NCI-H146 (cell line): ENCODE measurements at regions not wholly inside any gene's neighbourhood (a gene's known extent, or its start where the extent isn't known, plus 50 kb on each side); places are given as distances from the start of the nearest gene placed in this dataset.
A peak's percentile ranks its signal among the peaks of the same experiment; 100 is the strongest.

Experiments
- DNase-seq: peaks from one replicate; lab custom pipeline; 2025; lab: John Stamatoyannopoulos, UW

GRCh38 chr1:201708691-201709090 lies 120.3 kb upstream of the IPO9 start:
- no peak for DNase-seq

- DNase-seq, result peak; percentile 37
Observed at GRCh38 chr1:201709564-201710295, 119.2 kb upstream of the IPO9 start.

DNA sequence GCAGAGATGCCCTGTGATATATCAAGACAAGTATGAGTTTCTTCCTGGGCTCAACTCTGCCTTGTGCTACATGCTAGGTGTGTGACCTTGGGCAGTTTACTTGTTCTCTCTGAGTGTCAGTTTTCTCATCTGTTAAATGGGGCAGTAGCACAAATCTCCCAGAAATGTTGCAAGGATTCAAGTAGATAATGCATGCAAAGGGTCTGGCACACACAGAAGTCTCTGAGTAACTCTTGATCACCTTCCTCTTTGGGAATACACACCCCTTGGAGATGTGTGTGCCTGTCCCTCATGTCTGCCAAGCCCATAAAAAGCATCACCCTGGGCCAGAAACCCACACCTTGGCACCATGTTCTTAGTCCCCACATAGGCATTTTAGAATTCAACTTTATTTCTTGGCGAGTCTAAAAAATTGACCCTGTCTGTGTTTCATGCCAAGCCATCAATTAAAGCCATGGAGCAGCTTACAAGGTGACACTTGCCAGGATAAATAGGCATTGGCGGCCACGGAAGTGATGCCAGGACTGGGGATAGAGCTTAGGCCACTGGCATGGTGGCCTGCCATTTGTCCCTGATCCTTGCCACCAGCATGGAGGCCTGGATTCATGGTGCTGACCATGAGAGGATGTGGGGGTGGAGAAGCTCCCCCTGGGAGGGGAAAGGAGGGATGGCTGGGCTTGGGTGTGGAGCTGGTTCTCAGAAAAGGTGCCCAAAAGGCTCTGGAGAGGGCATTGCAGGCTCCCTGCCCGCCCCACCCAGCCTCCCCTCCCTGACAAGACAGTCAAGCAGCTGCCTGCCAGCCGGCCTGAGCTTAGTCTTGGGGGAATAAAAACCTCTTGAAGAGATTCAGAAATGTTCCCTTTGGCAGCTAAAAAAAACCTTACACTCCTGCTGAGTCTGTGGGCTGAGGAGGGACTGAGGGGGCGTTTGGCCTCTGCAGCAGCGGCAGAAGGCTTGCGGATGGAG lies 118.0 kb upstream of the IPO9 start:
- no peak for DNase-seq

DNA sequence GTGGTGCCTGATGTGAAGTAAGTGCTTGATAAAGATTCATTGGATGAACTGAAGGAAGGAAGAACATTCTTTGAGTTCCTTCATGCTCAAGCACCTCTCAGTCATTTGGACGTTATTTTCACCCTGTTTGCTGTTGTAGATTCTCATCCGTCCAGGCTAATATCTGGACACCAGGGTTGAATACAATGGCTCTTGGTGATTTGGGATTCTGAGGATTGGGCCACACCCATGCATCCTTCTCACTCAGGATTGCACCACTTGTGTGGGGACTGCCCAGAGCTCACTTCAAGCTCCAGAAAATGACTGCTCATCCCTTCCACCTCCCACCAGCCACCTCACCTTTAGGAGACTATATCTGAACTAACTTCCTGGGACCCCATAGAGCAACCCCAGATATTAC lies 117.1 kb upstream of the IPO9 start:
- DNase-seq, result no peak

DNA sequence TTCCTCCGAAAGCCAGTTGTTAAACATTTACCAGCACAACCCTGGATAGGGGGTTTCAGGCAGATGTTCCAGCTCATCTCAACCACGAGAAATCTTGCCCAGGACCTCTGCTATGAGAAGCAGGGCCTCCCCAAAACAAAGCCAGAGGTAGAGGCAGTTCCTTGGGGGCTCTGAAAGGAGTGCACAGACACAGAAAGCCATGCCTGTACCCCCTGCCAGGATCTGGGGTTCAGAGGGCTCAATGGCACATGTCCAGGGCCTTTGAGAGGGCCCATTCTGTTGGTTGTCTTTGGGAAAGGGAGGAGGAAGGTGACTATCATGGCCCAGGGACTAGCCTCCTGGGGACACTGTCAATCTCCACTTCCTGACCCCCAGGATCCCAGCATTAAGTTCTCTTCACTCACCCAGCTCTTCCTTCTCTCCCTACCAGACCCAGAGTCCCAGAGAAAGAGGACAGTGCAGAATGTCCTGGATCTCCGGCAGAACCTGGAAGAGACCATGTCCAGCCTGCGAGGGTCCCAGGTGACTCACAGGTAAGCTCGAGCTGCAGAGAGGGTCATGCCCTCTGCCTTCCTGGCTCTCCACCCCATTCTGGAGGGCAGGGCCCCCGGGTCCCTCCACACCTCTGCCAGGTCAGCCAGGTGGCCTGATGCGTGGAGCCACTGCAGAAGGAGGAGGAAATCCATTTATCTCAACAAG lies 116.4 kb upstream of the IPO9 start:
- no peak for DNase-seq

DNA sequence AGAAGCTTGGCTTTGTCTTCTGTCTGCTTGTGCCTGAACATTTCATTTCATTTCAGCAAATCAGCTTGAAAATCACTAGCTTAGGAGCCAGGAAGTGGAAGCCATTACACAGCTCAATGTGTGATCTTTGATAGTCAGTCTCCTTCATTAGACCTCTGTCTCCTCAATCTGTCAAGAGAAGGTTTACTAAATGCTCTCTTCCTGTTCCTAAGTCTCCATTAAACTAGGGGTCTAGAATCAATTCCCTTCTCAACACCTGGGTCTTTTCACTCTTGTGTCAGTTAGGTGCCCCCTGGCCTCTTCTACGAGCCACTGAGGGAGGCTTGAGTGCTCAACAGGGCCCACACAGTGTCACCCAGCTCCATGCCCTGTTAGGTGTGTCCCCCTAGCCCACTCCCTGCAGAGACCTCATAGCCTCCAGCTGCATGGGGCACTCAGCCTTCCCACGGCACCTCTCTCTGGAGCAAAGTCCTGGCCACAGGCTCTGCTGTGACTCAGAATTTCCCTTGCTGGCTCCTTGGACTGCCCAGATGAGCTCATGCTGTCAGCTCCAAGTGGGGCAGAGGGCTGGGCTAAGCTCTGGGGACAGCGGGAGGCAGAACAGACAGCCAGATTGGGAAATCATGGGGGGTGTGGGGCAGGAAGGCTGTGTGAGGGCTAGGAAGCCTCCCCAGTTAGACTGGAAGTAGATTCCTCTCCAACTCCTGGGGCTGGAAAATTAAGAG lies 115.7 kb upstream of the IPO9 start:
- DNase-seq, result no peak

GRCh38 chr1:201714542-201715329 lies 114.2 kb upstream of the IPO9 start:
- DNase-seq, result no peak

DNA sequence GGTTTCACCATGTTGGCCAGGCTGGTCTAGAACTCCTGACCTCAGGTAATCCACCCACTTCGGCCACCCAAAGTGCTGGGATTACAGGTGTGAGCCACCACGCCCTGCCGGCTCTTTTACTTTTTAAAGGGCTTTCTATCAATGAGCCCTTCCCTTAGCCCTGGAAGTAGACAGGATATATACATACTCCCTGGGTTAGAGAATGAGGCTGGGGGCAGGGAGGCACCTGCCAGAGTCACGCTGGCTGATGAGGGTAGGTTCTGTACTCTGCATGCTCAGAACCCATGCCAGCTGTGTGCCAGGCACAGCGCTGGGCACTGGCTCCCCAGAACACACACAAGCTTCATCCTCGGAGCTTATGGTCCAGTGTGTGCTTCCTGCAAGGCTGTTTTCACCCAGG lies 113.6 kb upstream of the IPO9 start:
- no peak for DNase-seq

GRCh38 chr1:201715801-201716741 lies 112.9 kb upstream of the IPO9 start:
- no peak for DNase-seq

DNA sequence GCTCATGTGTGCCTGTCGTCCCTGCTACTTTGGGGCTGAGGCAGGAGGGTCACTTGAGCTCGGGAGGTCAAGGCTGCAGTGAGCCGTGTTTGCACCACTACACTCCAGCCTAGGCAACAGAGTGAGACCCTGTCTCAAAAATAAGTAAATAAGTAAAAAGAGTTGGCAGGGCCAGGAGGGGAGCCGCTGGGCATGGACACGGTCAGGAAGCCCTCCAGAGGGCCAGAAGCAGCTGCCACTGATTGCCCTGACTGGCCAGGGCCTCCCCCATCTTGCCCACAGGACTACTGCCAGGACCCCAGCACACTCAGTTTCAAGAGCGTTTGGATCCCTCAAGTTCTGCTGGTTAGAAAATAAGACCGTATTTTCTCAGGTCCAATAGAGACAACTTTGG lies 112.2 kb upstream of the IPO9 start:
- no peak for DNase-seq

DNA sequence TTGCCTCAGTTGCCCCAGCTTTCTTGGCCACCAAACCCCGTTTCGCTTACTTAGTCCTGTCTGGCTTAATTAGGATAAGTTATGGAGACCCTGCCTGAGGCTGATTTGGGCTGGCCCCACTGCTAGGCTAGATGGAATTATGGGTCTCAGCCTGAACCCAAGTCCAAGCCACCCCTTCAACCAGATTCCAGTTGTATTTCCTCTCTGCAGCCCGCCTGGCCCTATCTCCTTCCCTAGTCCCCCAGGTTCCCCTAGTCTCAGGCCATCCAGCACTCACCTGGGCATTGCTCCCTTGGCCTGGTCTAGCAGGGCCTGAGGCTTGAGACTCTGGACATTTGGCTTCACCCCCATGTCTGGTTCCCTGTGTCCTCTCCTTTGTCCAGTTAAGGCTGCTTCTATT lies 111.7 kb upstream of the IPO9 start:
- DNase-seq, result no peak

- DNase-seq, result no peak
Observed at GRCh38 chr1:201718346-201719202, 110.4 kb upstream of the IPO9 start.

DNA sequence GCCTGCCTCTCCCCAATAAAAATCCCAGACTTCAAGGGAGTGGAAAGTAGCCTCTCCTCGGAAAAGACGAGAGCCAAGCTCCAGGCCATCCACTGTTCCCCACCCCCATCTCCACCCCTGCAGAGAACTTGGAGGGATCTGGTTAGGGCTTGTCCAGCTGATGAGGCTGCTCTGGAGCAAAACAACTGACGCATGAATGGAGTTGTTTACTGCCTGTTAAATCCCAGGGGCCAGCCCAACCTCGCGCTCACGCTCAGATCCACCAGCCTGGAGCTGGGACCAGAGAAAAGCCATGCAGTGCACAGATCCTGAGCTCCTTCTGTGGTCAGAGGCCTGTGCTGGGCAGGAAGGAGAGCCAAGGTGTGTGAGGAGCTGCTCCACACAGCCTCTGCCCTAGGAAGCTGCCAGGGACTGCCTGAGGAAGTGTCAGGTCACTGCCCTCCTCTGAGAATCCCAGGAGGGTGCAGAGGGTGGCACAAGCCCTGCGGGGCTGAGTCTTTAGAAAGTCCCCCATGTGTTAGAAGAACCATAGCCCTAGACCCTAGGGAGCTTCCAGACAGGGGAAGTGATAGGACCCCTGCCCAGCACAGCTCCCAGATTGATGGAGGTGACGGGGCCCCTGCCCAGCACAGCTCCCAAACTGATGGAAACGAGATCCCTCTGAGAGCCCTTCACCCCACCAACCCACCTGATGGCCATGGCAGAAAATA lies 109.0 kb upstream of the IPO9 start:
- no peak for DNase-seq

DNA sequence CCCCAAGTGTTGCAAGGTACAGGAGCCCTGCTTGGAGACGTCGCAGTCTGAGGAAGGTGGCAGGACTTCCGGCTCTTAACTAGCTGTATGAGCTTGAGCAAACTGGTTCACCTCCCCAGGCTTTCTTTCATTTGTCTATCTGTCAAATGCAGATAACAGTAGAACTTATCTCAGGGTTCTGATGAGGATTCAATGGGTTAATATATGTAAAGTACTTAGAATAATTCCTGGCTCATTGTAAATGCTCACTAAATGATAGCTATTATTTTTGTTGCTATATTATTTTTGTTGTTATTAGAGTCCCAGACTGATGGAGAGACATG lies 108.5 kb upstream of the IPO9 start:
- DNase-seq, result no peak

DNA sequence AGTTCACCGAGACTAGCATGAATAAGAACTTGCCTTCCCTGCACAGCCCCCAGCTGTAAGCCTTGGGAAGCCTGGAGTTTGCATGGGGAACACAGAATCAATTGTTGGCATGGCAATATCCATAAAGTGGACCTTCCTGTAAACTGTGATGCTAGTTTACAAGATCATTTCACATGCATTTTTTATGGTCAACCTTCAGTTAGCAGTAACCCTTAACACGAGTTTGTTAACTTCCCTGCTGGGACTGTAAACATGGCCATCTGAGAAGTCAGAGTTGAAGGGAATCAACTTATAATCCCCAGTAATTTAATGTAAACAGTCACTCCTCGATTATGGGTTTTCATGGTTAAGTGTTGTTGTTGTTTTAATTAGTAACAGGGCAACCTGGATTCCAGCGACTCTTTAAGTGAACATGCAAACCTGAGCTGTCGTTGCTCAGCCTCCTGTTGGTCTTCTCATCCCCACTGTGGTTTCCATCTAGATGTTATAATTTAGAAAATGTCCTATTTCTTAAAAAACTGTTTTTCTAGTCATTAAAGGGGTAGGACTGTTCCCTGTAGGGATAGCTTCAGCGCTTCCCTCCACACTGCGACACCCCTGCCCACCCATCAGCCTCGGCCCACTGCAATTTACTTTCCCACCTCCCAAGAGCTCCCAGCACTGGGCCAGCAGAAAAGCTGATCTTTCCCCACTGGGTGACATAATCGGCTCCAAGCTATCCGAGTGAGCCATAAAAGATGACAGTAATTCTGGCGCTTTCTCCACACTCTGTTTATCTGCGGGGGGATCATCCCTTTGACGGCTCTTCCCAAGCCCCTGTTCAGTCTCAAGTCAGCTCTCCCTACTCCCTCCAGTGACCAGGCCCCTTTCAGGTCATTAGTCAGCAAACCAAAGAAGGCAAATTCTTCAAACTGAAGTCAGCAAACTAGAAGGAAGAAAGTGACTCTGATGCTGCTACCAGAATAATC lies 107.6 kb upstream of the IPO9 start:
- no peak for DNase-seq

GRCh38 chr1:201724039-201724765 lies 104.8 kb upstream of the IPO9 start:
- no peak for DNase-seq

GRCh38 chr1:201724766-201725118 lies 104.2 kb upstream of the IPO9 start:
- no peak for DNase-seq
